HG03064 (cell line): ENCODE measurements at regions not wholly inside any gene's neighbourhood (a gene's known extent, or its start where the extent isn't known, plus 50 kb on each side); places are given as distances from the start of the nearest gene placed in this dataset.
"Not testable (repeated sequence)": the region's sequence is repeated elsewhere in the genome, so short reads cannot be mapped to it uniquely, and the experiment has no call there.

ENCODE experiments used
- ATAC-seq: cut with Tn5 transposase; IDR thresholded peaks from one replicate; pipeline ENCODE4 v1.9.1; 2021; ENCODE audit warnings: low read depth; ENCODE audit not compliant: unreplicated experiment

DNA sequence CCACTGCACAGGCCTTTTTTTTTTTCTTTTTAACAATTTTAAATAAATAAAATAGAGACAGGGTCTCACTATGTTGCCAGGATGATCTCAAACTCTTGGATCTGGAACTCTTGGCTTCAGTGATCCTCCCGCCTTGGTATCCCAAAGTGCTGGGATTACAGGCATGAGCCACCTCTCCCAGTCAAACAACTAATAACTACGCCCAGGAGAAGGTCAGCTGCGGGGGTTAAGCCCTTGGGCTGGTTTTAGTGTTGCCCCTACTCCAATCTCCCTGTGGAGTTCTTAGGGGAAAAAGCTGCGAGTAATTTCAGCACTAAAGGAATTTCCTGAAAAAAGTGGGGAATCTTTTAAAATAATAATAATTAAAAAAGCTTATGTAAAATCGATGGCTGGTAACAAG is 96.4 kb upstream of the XPO1 start:
- ATAC-seq: no peak

- no peak for ATAC-seq
Measured at GRCh38 chr2:61633250-61633649, 95.1 kb upstream of the XPO1 start.

DNA sequence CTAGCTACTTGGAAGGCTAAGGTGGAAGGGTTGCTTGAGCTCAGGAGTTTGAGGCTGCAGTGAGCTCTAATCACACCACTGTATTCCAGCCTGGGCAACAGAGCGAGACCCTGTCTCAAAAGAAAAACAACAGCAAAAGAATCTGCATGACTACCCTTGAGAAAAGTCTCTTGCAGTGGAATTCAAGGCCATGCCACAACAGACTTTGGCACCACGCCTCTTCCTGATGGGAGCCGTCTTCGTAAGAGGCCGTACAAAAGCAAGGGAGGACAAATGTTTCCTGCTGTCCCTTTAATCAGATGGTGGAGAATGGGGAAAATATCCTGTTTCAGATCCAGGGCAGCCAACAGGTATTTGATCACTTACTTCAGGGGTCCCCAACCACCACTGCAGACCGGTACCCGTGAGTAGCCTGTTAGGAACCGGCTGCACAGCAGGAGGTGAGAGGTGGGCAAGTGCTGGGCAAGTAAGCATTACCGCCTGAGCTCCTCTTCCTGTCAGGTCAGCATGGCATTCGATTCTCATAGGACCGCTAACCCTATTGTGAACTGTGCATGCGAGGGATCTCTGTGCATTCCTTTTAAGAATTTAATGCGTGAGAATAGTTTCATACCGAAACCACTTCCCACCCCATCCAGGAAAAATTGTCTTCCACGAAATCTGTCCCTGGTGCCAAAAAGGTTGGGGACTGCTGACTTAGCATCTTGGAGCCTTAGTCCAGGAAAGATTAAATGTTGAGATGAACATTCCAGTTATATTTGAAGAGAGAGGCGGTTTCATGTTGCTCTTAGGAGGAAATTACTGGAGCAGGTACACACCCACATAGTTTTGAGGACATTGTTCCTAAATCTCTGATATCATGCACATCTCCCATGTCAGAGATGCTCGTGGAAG is 94.4 kb upstream of the XPO1 start:
- ATAC-seq: no peak

DNA sequence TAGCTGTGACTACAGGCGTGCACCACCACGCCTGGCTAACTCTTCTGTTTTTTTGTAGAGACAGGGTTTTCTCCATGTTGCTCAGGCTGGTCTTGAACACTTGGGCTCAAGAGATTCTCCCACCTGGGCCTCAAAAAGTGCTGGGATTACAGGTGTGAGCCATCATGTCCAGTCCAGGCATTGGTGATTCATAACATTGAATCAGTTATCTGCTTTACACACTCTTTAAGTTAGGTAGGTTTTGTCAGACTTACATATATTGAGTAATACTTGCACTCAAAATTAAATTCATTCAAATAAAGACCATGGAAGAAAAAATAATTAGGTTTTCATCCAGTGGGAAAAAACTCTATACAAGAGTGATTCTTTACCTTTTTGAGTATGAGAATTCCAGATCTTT is 93.2 kb upstream of the XPO1 start:
- no peak for ATAC-seq

DNA sequence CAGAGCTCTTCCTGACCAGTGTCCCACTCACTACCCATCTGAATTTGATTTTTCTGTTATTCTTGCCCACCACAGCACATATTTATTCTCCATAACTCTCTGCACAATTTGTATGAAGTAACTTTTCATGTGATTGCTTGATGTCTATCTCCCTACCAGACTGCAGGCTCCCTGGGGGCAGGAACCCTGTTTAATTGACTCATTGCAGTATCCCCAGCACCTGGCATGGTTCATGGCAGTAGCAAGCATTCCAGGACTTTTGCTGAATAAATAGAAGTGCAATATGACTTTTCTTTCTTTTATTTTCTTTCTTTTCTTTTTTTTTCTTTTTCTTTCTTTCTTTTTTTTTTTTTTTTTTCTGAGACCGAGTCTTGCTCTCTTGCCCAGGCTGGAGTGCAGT is 88.7 kb upstream of the XPO1 start:
- ATAC-seq: no peak

DNA sequence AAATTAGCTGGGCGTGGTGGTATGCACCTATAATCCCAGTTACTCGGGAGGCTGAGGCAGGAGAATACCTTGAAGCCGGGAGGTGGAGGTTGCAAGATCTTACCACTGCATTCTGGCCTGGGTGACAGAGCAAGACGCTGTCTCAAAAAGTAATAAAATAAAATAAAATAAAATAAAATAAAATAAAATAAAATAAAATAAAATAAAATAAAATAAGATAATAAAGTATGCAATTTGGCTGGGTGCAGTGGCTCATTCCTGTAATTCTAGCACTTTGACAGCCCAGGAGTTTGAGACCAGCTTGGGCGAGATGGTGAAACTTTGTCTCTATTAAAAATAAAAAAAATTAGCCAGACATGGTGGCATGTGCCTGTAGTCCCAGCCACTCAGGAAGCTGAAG is 85.6 kb upstream of the XPO1 start:
- no peak for ATAC-seq

DNA sequence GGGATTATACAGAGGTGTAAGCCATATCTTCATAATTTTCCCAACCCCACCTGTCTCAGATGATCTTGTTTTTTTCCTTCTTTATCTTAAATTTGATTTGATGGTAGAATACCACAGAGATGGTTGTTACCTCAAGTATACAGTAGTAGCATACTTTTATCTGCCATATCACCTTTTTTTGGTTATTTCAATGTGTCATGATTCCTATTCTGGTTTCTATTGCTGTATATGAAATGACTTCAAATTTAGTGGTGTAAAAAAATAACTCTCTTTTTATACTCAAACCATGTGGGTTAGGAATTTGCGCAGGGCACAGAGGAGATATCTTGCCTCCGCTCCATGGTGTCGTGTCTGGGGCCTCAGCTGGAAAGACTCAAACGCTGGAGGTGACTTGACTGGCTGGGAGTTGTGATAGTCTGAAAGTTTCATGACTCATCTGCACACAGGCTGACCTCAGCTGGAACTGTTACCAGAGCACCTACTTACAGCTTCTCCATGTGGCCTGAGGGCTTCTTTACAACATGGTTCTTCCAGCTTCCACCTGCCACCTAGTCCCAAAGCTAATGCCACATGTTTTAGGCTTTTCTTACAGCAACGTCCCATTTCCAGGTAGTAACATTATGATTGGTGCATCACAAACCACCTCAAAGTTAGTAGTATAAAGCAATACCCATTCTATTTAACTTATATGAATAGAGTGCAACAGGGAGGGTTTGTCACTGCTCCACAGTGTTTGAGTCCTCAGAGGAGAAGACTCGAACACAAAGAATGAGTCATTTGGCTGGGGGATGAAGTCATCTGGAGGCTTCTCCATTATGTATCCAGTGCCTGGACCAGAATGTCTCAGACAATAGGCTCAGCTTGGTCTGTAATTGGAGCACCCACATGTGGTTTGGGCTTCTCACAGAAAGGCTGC is 82.3 kb upstream of the XPO1 start:
- no peak for ATAC-seq

DNA sequence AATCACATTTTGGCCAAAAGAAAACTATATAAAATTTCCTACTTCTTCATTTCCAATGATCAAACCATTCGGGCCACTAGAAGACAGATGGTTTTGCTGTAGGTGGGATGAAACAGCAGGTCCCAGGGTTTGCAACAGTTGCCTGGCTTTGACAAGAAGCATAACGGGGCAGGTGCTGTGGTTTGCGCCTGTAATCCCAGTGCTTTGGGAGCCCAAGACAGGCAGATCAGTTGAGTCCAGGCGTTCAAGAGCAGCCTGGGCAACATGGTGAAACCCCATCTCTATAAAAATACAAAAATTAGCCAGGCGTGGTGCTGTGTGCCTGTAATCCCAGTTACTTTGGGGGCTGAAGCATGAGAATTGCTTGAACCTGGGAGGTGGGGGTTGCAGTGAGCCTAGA is 81.4 kb upstream of the XPO1 start:
- no peak for ATAC-seq

GRCh38 chr2:61617610-61618009 is 79.5 kb upstream of the XPO1 start:
- no peak for ATAC-seq

DNA sequence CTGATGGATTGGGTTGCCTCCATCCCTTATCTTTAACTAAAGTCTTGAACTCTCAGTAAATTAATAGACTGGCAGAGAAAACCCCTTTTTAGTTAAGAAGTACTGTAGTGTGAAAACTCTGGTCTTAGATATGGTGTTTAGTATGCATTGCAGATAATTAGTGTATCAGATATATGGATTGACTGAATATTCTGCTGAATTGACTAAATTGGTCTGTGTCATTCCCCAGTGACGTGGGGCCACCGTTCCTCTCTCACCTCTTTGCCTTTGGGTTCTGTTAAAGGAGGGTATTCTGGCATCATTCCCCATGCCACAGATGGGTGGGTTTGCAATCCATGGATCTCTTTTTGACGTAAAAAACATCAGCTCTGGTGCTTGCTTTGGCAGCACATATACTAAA is 67.1 kb upstream of the XPO1 start:
- ATAC-seq: no peak

- no peak for ATAC-seq
Measured at GRCh38 chr2:61604433-61604832, 66.3 kb upstream of the XPO1 start.

DNA sequence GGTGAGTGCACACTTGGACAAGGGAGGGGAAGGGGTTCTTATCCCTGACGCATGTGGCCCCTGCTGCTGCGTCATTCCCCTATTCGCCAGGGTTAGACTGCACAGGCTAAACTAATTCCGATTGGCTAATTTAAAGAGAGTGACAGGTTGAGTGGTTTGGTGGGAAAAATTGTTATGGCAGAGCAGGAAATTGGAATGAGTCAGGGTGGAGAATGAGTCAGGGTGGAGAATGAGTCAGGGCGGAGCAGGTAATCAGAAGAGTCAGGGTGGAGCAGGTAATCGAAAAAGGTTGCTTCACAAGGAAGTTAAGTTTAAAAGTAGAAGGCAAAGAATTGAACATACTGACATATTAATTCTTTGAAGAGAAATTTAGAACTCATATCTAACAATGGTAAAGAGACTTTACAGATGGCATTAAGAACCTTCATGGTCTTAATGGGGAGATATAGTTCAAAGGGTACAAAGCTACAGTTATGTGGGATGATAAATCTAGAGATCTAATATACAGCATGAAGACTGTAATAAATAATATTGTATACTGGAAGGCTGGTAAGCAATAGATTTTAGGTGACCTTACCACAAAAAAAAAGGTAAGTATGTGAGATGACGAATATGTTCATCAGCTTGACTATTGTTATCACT is 60.5 kb upstream of the XPO1 start:
- ATAC-seq: not testable (repeated sequence)

- no peak for ATAC-seq
Measured at GRCh38 chr2:61597300-61598289, 59.4 kb upstream of the XPO1 start.

DNA sequence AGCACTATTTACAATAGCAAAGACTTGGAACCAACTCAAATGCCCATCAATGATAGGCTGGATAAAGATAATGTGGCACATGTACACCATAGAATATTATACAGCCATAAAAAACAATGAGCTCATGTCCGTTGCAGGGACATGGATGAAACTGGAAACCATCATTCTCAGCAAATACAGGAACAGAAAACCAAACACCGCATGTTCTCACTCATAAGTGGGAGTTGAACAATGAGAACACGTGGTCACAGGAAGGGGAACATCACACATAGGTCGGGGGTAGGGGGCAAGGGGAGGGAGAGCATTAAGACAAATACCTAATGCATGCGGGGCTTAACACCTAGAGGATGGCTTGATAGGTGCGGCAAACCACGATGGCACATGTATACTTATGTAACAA is 56.0 kb upstream of the XPO1 start:
- ATAC-seq: not testable (repeated sequence)

DNA sequence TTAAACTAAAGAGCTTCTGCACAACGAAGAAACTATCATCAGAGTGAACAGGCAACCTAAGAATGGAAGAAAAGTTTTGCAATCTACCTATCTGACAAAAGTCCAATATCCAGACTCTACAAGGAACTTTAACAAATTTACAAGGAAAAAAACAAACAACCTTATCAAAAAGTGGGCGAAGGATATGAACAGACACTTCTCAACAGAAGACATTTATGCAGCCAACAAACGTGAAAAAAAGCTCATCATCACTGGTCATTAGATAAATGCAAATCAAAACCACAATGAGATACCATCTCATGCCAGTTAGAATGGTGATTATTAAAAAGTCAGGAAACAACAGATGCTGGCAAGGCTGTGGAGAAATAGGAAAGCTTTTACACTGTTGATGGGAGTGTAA is 55.5 kb upstream of the XPO1 start:
- not testable (repeated sequence) for ATAC-seq

GRCh38 chr2:61590214-61590613 is 52.1 kb upstream of the XPO1 start:
- no peak for ATAC-seq

DNA sequence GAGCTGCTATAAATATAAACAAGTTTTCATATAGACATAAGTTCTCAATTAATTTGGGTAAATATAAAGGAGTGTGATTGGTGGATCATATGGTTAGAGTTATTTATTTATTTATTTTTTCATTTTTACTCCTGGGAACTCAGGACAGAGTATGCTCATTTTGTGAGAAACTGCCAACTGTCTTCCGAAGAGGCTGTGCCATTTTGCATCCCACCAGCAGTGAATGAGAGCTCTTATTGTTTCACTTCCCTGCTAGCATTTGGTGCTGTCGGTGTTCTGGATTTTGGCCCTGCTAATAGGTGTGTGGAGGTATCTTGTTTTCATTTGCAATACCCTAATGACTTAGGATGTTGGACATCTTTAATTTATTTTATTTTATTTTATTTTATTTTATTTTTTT is 50.4 kb upstream of the XPO1 start:
- ATAC-seq: no peak
